IMR-90 (cell line): ENCODE measurements at regions not wholly inside any gene's neighbourhood (a gene's known extent, or its start where the extent isn't known, plus 50 kb on each side); places are given as distances from the start of the nearest gene placed in this dataset.
"Not testable (repeated sequence)": the region's sequence is repeated elsewhere in the genome, so short reads cannot be mapped to it uniquely, and the experiment has no call there.

Experiments
- CEBPB ChIP-seq: IDR thresholded peaks from 2 replicates; pipeline ENCODE4 v1.6.1; 2012; ENCODE audit warnings: low read depth, low read length, improper control_type of control experiment
- CTCF ChIP-seq: conservative IDR thresholded peaks from 2 replicates; pipeline ENCODE4 v1.5.1; 2012; ENCODE audit warnings: mild to moderate bottlenecking, low read depth, low read length, improper control_type of control experiment
- FOS ChIP-seq: fragments of 150-350 bp; IDR thresholded peaks from 2 replicates; pipeline ENCODE4 v1.6.1; 2016; ENCODE audit warnings: low read depth, low read length
- MAFK ChIP-seq: IDR thresholded peaks from 2 replicates; pipeline ENCODE4 v1.6.1; 2012; ENCODE audit warnings: low read depth, low read length, improper control_type of control experiment
- POLR2A ChIP-seq: IDR thresholded peaks from 2 replicates; pipeline ENCODE4 v1.6.1; 2012; ENCODE audit warnings: mild to moderate bottlenecking, low read depth, low read length
- SMC3 ChIP-seq: fragments of 150-350 bp; IDR thresholded peaks from 2 replicates; pipeline ENCODE4 v1.6.1; 2016; ENCODE audit warnings: low read depth, mild to moderate bottlenecking, antibody characterized with exemption, low read length, moderate library complexity

- not testable (repeated sequence) for TF ChIP-seq SMC3, CTCF, CEBPB, POLR2A, FOS, MAFK
These were observed 1155.9 kb downstream of the UQCRFS1 start for GRCh38 chr19:28057026-28057425.
